ENCODE measurements at regions not wholly inside any gene's neighbourhood (a gene's known extent, or its start where the extent isn't known, plus 50 kb on each side); places are given as distances from the start of the nearest gene placed in this dataset.

- peaks cover 31% of the 10 kb centered on the region for H3K9me3 Mint-ChIP-seq
- no peak for DNase-seq (ENCODE audit: low spot score in 2 of 2, unreplicated experiment in 2 of 2)
- peaks cover 9% of the 10 kb centered on the region for H3K36me3 Mint-ChIP-seq
- TF ChIP-seq, protein P1, sequence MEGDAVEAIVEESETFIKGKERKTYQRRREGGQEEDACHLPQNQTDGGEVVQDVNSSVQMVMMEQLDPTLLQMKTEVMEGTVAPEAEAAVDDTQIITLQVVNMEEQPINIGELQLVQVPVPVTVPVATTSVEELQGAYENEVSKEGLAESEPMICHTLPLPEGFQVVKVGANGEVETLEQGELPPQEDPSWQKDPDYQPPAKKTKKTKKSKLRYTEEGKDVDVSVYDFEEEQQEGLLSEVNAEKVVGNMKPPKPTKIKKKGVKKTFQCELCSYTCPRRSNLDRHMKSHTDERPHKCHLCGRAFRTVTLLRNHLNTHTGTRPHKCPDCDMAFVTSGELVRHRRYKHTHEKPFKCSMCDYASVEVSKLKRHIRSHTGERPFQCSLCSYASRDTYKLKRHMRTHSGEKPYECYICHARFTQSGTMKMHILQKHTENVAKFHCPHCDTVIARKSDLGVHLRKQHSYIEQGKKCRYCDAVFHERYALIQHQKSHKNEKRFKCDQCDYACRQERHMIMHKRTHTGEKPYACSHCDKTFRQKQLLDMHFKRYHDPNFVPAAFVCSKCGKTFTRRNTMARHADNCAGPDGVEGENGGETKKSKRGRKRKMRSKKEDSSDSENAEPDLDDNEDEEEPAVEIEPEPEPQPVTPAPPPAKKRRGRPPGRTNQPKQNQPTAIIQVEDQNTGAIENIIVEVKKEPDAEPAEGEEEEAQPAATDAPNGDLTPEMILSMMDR (IDR thresholded peaks at IDR 0.05; ENCODE audit: unreplicated experiment): no peak
- H3K4me3 Mint-ChIP-seq: no peak overlapping the region
- no peak overlapping the region for H3K27ac Mint-ChIP-seq
- H3K4me1 Mint-ChIP-seq: no peaks in the 10 kb centered on the region
- no peaks in the 10 kb centered on the region for H3K27me3 Mint-ChIP-seq (ENCODE audit: low read depth)
Observed at GRCh38 chr1:220441211-220441610, 86.7 kb upstream of the MARK1 start.

GRCh38 chr1:220438741-220439140, 89.2 kb upstream of the MARK1 start:
- Mint-ChIP-seq H3K4me1 (no peaks in the 10 kb centered on the region), H3K27me3 (ENCODE audit: low read depth) (no peaks in the 10 kb centered on the region), H3K27ac (no peak overlapping the region), H3K4me3 (no peak overlapping the region), H3K36me3 (peaks cover 2% of the 10 kb centered on the region), H3K9me3 (peaks cover 13% of the 10 kb centered on the region)
- no peak for DNase-seq (ENCODE audit: low spot score in 2 of 2, unreplicated experiment in 2 of 2)
- TF ChIP-seq, protein P1 (IDR thresholded peaks at IDR 0.05; ENCODE audit: unreplicated experiment): no peak

DNA sequence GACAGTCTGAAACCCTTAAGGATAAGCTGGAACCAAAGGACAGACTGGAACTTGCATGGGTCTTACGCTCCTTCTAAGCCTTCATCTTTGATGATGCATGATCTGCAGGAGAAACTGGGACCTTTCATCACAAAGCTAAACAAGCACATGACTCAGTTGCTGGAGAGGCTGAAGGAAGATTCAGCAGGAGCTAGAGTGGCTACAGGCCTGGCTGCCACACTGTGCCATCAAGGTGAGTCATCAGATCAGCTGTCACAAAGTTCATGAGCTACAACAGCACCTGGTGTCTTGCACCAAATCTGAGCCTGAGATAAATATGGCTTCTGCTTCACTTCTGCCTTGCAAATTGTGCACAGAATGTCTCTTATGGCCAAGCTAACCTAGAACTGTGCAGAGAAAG, 95.5 kb upstream of the MARK1 start:
- Mint-ChIP-seq H3K4me3 (no peak overlapping the region), H3K4me1 (peaks cover 7% of the 10 kb centered on the region), H3K9me3 (no peaks in the 10 kb centered on the region), H3K36me3 (no peaks in the 10 kb centered on the region), H3K27ac (no peak overlapping the region), H3K27me3 (ENCODE audit: low read depth) (no peaks in the 10 kb centered on the region)
- no peak for DNase-seq (ENCODE audit: low spot score in 2 of 2, unreplicated experiment in 2 of 2)
- TF ChIP-seq, protein P1 (IDR thresholded peaks at IDR 0.05; ENCODE audit: unreplicated experiment): no peak

DNA sequence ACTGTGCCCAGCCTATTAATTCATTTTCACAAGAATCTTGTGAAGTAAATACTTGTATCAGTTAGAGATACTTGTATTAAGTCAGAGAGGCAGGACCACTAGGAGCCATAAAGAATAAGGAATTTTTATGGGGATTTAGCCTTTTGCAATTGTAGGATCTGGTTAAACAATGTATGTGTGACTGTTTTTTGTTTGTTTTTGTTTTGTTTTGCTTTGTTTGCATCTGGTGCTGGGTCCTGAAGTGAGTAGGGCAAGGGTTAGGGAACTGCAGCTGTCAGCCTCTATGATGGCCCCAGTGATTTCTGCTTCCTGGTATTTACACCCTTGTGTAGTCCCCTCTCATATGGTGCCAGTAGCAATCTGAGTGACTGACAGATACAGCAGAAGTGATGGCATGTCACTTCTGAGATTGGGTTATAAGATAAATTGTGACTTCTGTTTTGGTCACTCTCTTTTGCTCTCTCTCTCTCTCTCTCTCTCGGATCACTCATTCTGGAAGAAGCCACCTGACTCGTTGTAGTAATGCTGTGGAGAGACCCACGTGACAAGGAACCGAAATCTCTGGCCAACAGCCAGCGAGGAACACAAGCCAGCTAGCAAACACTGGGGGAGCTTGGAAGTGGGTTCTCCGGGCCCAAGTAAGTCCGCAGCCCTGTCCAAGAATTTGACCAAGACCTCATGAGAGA, 96.2 kb upstream of the MARK1 start:
- H3K4me3 Mint-ChIP-seq: no peak overlapping the region
- no peak for DNase-seq (ENCODE audit: low spot score in 2 of 2, unreplicated experiment in 2 of 2)
- H3K36me3 Mint-ChIP-seq: no peaks in the 10 kb centered on the region
- TF ChIP-seq, protein P1 (IDR thresholded peaks at IDR 0.05; ENCODE audit: unreplicated experiment): no peak
- peaks cover 7% of the 10 kb centered on the region for H3K4me1 Mint-ChIP-seq
- H3K27me3 Mint-ChIP-seq (ENCODE audit: low read depth): no peaks in the 10 kb centered on the region
- no peak overlapping the region for H3K27ac Mint-ChIP-seq
- H3K9me3 Mint-ChIP-seq: no peaks in the 10 kb centered on the region

DNA sequence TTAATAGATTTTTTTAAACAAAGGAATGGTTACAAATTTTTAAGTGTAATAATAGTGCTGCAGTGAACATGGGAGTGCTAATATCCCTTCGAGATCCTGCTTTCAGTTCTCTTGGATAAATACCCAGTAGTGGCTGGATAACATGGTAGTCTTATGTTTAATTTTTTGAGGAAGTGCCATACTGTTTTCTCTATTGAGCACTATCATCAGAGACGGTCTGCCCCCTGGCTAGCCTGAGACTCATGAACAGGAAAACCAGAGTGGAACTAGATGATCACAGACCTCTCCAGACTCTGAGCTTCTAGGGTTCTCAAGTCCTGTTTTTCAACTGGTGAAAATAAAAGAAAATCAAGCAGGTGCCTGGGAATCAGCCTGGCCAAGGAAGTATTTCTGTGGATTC, 97.3 kb upstream of the MARK1 start:
- H3K27ac Mint-ChIP-seq: no peak overlapping the region
- H3K4me1 Mint-ChIP-seq: peaks cover 7% of the 10 kb centered on the region
- no peaks in the 10 kb centered on the region for H3K36me3 Mint-ChIP-seq
- H3K9me3 Mint-ChIP-seq: no peaks in the 10 kb centered on the region
- H3K4me3 Mint-ChIP-seq: no peak overlapping the region
- DNase-seq (ENCODE audit: low spot score in 2 of 2, unreplicated experiment in 2 of 2): no peak
- no peaks in the 10 kb centered on the region for H3K27me3 Mint-ChIP-seq (ENCODE audit: low read depth)
- TF ChIP-seq, protein P1 (IDR thresholded peaks at IDR 0.05; ENCODE audit: unreplicated experiment): no peak

DNA sequence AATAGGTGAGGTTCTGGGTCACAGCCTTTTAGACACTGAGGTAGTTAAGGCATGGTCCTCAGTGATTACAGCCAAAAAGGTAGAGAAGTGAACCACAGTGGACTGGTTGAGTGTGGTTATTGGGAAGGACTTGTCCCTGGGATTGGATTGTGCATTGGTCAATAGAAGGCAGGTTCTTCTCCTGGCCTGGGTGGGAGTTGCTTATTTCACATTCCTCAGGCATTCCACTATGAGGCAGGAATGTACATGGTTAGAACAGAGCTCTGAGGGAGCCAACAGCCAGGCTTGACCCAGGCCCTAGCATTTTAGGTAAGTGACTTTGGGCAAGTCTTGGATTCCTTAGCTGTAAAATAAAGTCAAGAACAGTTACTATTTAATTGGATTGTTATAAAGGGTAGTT, 97.9 kb upstream of the MARK1 start:
- Mint-ChIP-seq H3K36me3 (no peaks in the 10 kb centered on the region), H3K4me3 (no peak overlapping the region), H3K9me3 (no peaks in the 10 kb centered on the region), H3K27me3 (ENCODE audit: low read depth) (no peaks in the 10 kb centered on the region), H3K4me1 (peaks cover 7% of the 10 kb centered on the region), H3K27ac (peak overlapping the region; percentile 86)
- DNase-seq (ENCODE audit: low spot score in 2 of 2, unreplicated experiment in 2 of 2): no peak
- TF ChIP-seq, protein P1 (IDR thresholded peaks at IDR 0.05; ENCODE audit: unreplicated experiment): no peak
